22Rv1 (cell line): ENCODE measurements at regions not wholly inside any gene's neighbourhood (a gene's known extent, or its start where the extent isn't known, plus 50 kb on each side); places are given as distances from the start of the nearest gene placed in this dataset.

Experiments
- H3K27ac ChIP-seq: fragments of 450-650 bp; 2 replicates; pipeline ENCODE4 v1.5.1; 2017
- ZFX ChIP-seq: fragments of 450-650 bp; IDR thresholded peaks from 2 replicates; pipeline ENCODE4 v1.6.1; 2017; ENCODE audit warnings: antibody characterized with exemption, borderline replicate concordance
- TF ChIP-seq, protein P1 (sequence below): fragments of 450-650 bp; IDR thresholded peaks from 2 replicates; pipeline ENCODE4 v1.5.1; 2017; ENCODE audit warnings: mild to moderate bottlenecking

- no peak overlapping the region for H3K27ac ChIP-seq
- no peak for TF ChIP-seq ZFX
Observed at GRCh38 chr2:204428675-204429074, 116.6 kb upstream of the PARD3B start.

GRCh38 chr2:204431529-204431928 lies 113.7 kb upstream of the PARD3B start:
- H3K27ac ChIP-seq = no peak overlapping the region
- TF ChIP-seq, protein P1, sequence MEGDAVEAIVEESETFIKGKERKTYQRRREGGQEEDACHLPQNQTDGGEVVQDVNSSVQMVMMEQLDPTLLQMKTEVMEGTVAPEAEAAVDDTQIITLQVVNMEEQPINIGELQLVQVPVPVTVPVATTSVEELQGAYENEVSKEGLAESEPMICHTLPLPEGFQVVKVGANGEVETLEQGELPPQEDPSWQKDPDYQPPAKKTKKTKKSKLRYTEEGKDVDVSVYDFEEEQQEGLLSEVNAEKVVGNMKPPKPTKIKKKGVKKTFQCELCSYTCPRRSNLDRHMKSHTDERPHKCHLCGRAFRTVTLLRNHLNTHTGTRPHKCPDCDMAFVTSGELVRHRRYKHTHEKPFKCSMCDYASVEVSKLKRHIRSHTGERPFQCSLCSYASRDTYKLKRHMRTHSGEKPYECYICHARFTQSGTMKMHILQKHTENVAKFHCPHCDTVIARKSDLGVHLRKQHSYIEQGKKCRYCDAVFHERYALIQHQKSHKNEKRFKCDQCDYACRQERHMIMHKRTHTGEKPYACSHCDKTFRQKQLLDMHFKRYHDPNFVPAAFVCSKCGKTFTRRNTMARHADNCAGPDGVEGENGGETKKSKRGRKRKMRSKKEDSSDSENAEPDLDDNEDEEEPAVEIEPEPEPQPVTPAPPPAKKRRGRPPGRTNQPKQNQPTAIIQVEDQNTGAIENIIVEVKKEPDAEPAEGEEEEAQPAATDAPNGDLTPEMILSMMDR = no peak
- TF ChIP-seq ZFX = no peak

DNA sequence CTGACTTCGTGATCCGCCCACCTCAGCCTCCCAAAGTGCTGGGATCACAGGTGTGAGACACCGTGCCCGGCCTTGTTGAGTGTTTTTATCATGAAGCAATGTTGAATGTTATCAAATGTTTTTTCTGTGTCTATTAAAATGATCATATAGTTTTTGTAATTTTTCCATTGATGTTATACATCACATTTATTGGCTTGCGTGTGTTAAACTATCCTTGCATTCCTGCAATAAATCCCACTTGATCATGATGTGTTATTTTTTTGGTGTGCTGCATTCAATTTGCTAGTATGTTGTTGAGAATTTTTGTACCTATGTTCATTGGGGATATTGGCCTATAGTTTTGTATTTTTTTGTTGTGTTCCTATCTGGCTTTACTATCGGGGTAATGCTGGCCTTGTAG lies 113.1 kb upstream of the PARD3B start:
- TF ChIP-seq, protein P1 = no peak
- no peak for TF ChIP-seq ZFX
- no peak overlapping the region for H3K27ac ChIP-seq

- TF ChIP-seq, protein P1 = no peak
- no peak for TF ChIP-seq ZFX
- H3K27ac ChIP-seq = no peak overlapping the region
Observed at GRCh38 chr2:204434660-204435462, 110.4 kb upstream of the PARD3B start.

DNA sequence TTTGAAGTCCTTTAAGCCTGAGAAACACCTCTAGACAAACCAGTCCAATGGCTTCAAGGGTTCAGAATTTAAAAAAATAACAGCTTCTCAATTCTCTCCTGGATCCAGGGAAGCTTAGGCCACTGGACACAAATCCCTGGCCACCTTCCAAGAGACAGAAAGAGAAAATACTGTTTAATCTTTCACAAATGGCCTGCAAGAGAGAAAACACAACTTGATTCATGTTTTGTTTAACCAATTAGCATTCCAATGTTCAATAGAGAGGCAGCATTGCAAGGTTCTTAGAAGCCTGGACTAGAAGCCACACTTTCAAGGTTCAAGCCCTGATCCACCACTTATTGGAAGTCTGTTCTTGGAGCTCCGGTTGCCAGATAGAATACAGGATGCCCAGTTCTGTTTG lies 109.0 kb upstream of the PARD3B start:
- TF ChIP-seq, protein P1 = no peak
- TF ChIP-seq ZFX = no peak
- H3K27ac ChIP-seq = no peak overlapping the region

DNA sequence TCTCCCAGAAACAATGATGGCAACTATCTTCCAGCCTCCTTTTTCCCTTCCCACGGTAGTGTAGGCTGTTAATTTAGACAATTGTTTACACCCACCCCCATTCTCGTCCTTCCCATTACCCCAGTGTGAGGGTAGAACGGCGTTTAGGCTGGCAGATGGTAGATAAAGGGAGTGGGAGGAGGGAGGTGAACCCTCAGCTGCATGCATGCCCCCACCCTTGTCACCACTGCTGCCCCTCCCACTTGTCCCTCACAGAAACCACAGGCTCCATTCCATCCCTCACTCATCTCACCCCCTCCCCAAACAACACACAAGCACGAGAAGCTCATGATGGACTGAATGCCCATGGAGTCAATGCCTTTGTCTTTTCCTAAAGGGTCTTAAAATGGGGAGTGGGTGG lies 107.9 kb upstream of the PARD3B start:
- no peak for TF ChIP-seq ZFX
- TF ChIP-seq, protein P1 = no peak
- H3K27ac ChIP-seq = no peak overlapping the region

- H3K27ac ChIP-seq = no peak overlapping the region
- TF ChIP-seq, protein P1 = no peak
- no peak for TF ChIP-seq ZFX
Observed at GRCh38 chr2:204437815-204438756, 107.2 kb upstream of the PARD3B start.
